Stimulated activated CD4-positive, alpha-beta T cell treated with anti-CD3 and anti-CD28 coated beads, Interleukin-1b, Interleukin-23, amount 100 ng/mL, for 4 hours (primary cell): ENCODE measurements at regions not wholly inside any gene's neighbourhood (a gene's known extent, or its start where the extent isn't known, plus 50 kb on each side); places are given as distances from the start of the nearest gene placed in this dataset.

ENCODE experiments used
- DNase-seq, 2 donors: peaks; one replicate each; pipeline ENCODE4 v3.0.0-alpha.2; 2020; ENCODE audit warnings: low read depth in 2 of 2

DNA sequence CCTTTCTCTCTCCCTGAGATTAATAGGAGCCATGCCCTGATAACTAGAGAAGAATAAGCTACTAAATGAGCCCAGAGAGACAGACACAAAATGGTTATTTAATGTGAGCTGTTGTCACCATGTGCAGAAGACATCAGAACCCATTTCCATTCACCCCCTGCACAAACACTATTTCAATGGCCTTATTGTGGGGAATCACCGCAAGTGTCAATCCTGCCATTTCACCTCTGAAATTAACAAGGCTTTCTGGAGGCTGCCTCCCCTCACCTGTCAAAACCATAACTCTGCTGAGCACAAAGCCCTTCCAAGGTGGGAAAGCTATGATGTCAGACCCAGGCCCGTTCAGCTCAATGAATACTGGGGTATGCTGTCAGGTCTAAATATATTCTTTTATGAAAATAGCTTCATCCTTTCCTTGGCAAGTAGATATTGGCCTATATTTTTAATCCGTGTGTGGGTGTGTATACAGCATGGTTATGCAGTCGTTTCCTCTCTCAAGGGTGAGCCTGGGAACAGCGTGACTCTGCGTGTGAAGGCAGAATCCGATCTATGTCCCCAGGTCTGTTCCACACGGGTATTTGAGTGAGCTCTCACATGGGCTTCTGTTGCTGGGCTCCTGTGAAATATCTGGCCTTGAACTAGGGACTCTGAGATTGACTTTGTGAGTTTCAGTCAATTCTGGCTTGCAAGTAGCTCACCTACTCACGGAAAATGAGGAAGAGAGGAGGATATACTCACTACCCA, 266.3 kb downstream of the FBXW7 start:
- no peak for DNase-seq

DNA sequence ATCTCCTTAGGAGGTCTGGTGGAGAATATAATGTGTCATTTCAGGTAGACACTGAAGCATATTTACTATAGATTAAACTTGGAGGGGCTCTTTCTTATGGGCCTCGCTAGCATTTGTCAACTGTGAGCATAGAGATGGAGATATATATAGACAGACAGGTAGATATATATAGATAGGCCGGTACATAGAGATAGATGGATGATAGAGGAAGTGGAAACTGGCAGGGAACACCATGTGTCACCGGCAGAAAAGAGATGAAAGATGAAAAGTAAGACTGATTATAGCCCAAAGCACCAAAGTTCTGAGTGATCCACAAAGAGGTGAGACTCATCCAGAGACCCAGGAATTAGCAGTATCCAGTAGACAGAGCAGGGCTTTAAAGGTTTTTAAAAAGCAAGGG, 268.1 kb downstream of the FBXW7 start:
- DNase-seq, result no peak

DNA sequence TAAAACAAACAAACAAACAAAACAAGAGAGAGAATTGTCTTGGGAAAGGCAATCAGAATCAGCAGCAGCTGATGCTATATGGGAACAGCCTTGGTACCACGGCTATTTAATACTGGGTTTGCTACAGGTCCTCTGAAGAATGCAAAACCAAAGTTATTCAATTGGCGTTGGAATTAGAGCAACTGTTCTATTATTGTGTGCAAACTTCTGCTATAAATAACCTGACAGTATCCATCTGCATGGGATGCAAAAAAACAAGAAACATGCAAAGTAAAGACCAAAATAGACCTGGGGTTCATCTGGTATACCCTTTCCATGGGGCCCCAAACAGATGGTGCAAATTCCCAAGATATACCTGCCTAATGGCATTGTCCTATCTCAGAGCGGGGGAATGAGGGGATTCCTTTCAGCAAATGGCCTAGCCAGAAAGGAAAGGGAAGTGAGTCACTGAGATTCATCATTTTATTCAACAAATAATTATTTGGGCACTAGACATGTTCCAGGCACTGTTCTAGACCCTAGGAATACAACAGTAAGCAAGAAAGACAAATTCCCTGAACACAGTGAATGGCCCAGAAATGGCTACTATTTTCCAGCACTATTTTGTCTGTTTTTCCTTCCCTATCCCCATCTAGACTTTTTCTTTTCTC, 268.9 kb downstream of the FBXW7 start:
- no peak for DNase-seq

DNA sequence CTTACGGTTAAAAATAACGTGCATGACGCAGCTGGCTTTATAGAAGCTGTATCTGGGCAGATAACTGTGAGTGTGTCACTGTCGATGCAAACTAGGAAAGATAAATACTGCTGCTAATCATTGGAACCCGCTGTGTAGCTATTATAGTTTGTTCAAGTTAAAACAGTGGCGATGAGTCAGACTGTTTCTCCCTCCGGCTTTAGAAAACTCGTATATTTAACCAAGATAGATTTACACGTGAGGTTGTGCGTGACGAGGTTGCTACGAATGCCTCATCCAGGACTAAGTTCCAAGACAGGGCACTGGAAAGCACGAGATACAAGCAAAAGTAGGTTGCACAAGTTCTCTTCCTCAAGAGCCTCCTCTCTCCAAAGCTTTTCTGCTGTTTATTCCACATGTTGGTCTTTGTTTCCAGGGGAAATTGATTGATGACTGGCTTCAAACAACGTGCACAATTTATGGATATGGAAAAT, 270.7 kb downstream of the FBXW7 start:
- no peak for DNase-seq

DNA sequence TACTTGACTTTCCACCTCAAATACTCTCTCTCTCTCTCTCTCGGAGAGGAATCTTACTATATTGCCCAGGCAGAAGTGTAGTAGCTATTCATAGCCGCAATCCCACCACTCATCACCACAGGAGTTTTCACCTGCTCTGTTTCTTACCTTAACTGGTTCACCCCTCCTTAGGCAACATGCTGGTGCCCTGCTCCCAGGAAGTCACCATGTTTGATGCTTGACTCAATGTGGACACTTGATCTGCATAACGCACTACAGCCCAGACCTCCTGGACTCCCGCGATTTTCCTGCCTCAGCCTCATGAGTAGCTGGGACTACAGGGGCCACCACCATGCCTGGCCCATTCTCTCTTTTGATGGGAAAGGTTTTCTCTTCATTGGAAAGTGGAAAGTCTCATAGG, 271.8 kb downstream of the FBXW7 start:
- no peak for DNase-seq

DNA sequence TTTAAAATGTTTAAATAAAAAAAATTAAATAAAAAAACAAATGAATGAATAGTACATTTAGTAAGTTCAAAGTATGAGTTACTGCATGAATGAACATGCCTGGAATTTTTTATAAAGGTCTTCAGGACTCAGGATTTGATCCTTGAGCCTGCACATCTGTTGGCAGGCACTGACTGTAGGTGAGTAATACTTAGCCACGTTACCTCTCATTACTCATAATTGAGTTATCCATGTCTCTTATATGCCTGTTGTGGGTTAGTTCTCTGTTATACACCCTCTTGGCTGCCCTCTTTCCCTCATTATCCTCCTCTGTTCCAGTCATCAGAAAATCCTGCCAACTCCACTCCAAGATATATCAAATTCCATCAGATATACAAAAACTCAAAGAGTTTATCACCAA, 276.0 kb downstream of the FBXW7 start:
- DNase-seq, result no peak

DNA sequence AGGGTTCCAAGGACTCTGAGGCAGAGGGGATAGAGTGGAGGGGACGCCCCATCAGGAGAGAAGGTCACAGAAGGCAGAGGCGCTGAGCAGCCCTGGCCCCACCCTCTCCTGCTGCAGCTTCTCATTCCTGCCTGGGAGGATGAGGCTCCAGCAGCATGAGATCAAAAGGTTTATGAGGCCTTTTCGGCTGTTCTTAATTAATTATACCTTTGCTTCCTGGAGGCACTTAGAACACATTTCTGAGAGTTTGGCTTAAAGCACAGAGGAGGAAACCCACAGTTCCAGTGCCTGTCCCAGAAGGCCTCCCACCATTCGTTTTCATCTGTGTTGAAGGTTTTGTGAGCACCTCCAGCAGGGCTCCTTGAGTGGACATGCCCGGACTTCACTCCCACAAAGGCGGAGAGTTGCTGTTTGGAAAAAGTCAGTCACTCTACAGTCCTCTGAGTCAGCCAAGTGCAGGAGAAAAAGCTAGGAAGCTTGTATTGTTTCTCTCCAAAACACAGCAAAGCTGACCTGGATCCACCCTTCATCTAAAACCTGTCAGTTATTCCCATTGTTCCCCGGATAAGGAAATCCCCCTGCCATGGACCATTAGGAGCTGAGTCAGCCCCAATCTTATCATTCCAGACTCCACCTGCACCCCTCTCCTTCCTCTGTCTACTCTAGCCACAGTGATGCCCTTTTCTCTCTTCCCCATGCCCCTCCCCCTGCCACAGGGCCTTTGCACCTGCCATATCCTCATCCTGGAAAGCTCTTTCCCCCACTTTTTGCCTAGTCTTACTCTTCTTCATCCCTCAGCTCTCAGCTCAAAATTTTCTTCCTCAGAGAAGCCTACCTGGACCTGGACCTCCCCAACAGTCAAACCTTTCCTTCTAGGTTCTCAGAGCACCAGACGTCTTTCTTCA, 276.8 kb downstream of the FBXW7 start:
- no peak for DNase-seq

DNA sequence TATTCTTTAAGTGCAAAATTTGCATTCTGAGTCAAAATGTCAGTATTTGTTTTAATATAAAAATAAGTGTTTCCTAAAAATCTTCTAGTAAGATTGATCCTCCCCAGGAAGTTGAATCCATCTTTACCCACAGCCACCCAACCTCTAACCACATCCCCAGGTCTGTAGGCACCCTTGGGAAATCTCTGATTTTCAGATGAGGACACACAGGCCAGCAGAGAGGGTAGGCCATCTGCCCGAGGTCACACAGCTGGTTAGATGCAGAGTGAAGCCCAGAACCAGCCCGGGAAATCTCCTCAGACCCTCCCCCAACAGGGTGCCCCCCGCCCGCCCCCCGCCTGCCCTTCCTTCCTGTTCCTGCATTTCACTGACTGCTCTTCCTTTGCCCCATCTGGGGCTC, 277.5 kb downstream of the FBXW7 start:
- no peak for DNase-seq

DNA sequence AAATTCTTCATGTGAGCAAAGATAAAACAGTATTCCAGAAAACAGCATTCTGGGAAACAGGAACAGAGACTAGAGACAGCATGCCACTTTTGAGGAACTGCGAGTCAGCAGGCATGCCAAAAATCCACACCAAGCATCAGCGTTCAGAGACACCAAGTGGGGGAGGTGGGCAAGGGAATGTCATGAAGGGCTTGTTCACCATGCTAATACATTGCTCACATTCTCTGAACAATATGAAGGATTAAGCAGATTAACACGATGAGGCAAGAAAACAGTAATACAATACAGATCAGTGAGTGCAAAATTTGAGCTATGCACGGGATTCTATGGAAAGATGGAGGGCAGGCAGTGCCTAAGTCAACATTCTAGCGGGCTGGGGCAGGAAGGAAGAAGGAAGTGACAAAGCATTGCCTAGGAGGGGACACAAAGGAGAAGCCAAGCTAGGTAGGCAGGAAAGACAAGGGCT, 278.3 kb downstream of the FBXW7 start:
- no peak for DNase-seq

DNA sequence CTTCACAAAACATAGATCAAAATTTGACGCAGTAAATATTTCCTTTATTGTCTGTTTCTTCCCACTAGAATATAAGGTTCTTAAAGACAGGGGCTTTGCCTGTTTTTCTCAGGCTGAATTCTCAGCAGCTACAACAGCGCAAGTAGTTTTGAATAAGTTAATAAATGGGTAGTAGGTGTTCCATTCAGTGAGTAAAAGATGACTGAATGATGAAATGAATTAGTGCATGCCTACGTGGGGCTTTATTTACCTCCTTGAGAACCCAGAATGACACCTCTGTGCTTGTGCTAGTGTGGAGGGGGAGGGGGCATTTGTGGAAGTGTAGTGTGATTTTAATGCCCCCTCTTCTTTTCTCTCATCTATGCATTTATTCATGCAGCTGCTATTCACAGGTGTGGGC, 278.9 kb downstream of the FBXW7 start:
- no peak for DNase-seq

DNA sequence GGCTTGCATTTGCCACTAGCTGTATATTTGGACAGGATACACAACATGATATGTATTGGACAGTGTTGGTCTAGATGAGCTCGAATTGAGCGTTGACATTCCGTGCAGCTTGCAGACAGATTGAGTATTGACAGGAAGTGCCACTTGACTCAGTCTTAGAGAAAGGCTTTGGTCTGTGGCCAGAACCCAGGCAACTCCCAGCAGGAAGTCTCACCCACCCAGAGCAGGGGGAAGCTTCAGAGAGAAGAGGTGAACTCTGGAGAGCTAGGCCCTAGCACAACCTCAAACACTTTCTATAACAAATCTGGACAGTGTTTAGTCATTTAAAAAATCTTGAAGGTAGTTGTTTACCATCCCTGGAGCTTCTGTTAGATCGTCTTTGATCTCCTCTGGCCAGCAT, 280.5 kb downstream of the FBXW7 start:
- DNase-seq, result peak in 1 of 2 donors; percentile 30

DNA sequence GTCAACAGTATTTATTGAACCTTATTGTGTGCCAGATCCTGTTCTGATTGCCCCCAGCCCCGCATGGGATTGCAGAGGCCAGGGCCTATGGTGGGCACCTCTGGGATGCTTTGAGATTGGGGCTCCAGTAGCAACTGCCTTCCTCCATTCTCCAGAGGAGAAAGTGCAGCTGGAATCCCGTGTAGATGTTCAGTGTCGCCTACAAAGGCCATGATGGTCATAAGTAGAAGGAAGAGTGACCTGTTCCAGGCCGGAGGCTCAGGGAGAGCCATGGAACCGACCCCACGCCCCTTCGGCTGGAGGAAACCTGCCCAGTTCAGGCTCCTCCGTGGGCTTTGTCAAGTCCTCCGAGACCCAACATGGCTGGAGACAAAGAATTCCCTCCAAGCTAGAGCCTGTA, 287.5 kb downstream of the FBXW7 start:
- no peak for DNase-seq

DNA sequence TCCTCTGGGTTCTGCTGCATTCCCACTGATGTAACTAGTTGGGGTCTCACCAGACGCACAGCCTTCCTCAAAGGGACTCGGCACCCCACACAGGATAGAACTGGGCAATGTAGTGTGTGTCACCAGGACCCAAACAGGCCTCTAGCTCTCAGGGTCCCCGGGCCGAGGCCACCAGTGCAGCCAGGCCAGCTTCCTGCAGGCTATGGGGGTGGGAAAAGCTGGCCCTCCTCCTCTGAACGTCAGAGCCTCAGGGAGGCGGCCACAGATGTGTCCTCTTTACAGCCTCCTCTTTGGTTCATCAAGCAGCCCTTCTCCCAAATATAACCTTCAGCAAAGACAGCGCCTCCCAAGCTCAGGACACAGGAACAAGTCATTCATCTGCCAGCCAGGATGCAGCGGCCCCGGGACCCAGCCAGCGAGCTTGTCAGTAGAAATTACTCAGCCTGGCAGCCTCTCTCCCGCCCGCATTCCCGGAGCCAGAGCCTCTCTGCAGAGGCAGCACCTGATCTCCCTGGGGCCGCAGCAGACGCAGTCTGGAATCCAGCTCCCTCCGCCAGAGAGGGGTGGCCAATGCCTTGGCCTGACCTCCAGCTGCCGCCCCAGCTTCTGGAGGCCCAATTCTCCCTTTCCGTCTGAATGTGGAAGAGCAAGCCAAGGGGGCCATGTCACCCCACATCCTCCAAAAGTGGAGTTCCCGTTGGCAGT, 288.5 kb downstream of the FBXW7 start:
- DNase-seq, result no peak

DNA sequence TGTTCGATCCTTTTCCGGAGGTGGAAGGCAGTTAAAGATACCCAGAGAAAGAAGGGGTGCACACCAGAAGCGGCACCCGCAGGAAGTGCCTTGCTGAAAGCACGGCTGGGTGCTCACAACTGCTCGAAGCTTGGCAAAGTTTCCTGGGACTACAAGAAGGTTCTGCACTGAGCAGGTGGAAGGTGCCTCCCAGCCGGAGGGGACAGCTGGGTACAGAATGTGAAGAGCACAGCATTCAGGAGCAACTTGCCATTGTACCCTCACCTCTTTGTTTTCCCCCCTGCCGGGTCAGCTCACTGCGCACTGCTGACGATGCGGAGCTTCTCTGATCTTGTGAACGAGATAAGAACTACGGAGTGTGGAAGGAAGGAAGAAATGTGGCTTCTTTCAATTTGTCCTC, 289.2 kb downstream of the FBXW7 start:
- DNase-seq, result no peak

DNA sequence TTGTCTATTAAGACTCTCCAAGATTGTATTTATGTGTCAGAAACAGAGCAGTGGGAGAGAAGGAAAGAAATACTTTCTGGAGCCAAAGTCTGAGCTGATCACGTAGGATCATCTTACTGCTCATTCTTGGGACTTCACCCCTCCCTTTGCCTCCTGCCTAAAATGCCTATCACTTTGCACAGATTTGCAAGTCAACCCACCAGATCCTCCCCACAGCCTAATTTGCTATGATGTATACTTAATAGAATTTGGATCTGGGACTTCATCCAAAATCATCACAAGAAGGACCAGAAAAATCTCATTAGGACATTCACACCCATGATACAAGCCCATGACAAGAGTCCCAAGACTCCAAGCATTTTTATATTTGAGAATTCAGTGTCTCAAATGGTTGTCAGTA, 290.2 kb downstream of the FBXW7 start:
- DNase-seq, result no peak

DNA sequence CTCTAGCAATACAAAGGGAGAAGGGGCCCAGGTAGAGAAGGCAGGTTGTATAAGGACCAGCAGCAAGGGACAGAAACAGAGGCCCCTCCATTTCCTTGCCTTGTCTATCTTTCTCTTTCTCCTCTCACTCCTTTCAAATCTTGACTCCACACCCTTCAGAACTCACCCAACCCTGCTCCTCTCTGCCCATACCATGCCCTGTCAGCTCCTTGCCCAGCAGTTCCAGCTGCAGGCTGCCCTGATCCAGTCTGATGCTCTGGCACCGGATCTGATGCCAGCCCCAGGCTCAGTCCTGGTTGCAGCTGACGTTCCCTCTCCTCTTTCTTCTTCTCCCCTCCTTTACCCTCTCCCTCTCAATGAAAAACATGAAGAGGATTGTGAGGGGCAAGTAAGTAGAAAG, 291.2 kb downstream of the FBXW7 start:
- no peak for DNase-seq

DNA sequence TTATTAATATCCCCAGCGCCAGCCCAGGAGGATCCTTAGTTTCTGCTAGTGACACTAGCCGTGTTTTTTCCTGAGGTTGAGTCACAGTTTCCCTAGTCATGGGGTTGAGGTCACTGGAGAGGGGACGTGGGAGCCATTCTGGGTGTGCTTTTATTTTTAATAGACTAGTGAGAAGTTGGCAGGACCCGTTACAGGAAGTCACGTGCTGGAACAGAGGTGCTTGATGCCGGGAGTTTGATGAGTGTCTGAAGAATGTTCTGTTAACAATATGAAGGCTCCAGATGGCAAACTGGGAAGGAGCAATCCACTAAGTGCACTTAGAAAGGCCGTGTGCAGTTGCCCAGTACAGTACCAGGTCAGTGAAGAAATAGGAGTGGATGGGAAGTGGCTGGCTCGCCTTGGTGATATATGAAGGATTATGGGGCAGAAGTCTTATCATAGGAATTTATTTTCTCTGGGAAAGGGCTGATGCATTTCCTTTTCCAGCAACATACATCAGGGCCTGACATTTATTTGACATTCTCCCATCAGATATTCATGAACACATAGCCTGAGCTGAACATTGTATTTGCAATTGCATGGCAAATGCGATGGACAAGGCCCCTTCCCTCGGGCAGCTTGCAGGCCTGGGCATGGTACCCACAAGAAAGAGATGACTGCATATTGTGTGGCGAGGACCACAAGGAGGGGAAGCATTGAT, 291.8 kb downstream of the FBXW7 start:
- DNase-seq, result no peak

DNA sequence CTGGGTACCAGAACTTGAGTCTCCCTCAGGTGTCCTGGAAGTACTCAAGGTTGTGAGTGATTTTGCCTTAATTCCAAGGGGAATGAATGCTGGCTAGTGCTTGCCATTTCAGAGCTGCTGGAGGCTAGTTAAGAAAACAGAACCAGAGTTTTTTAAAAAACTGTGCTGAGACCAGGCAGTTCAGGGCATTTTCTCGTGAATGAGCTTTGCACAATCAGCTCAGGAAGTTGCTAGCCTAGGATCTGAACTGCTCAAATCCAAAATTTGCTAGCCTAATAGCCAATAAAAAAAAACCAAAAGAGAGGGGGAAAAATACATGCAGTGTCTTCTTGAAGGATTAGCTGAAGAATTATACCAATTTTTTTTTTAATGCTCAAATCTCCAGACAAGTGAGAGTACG, 292.7 kb downstream of the FBXW7 start:
- no peak for DNase-seq

DNA sequence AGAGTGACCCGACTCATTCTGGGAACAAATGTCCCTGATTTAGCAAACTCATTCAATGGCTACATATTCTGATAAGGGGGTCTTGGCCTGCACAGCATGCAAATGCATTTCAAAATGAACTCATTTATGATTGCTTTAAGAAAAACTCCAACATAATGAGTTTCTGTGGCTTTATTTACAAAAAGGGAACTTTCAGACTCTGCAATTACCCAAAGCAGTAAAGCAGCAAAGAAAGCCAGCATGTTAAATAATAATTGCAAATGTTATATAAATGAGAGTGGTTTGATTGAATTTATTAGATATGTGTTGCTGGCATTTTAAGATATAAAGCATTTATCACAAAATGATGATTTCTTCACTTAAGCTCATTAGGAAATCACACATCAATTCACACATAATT, 295.7 kb downstream of the FBXW7 start:
- DNase-seq, result no peak

DNA sequence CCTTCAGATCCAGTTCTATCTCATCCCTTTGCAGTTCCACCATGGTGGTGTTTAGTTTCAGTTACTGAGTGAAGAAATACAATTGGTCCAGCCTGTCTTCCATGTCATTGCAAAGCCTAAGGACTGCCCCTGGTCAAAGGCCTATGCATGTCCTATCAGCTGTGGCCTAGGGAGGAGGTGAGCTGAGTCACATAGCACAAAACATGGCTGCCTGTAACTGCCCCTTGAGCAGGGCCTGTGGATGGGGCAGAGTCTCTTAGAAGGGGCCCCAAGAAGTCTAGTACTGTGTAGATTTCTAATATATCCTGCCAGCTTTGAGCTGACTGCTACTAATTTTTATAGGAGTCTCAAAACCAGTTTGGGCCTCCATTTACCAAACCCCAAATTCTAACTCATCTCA, 296.7 kb downstream of the FBXW7 start:
- DNase-seq, result no peak

DNA sequence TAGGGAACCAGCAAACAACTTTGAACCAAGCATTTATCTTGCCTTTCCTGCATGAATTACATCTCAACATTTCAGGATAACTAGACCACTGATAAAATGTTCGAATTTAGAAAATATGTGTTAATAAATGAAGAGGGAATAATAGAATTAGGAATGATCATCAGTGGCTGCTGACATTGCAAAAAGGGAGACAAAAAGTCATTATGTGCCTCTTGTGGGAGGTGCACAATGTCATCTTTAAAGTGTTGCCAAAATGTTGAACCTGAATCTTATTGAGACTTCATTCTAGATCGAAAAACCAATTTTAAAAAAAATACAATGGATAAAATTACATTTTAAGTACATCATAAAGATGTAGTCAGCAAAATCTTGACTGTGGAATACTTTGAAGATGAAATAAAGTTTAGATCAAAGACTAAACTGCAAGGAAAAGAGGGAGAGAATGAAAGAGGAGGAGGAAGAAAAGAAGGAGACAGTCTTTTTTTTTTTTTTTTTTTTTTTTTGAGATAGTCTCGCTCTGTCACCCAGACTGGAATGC, 299.3 kb downstream of the FBXW7 start:
- no peak for DNase-seq
